Esophagus squamous epithelium (tissue), 5 donors: ENCODE measurements at regions not wholly inside any gene's neighbourhood (a gene's known extent, or its start where the extent isn't known, plus 50 kb on each side); places are given as distances from the start of the nearest gene placed in this dataset.

Experiments
- DNase-seq: peaks from one replicate; lab custom pipeline; 2025; lab: John Stamatoyannopoulos, UW
- H3K27ac ChIP-seq, 4 donors: fragments of 200-600 bp; sonication (generic); one replicate each; pipeline ENCODE4 v1.5.1; 2016 to 2019; ENCODE audit warnings: mild to moderate bottlenecking in 1 of 4
- H3K27me3 ChIP-seq, 4 donors: fragments of 200-600 bp; sonication (generic); 1 replicate in 3 of 4; 2 replicates in 1 of 4; pipeline versions ENCODE4 v1.5.1 to v1.6.0; 2017 to 2021; ENCODE audit warnings: antibody characterized with exemption in 1 of 4
- H3K36me3 ChIP-seq, 3 donors: fragments of 200-600 bp; sonication (generic); one replicate each; pipeline ENCODE4 v1.5.1; 2016 to 2019
- H3K4me1 ChIP-seq, 3 donors: fragments of 200-600 bp; sonication (generic); one replicate each; pipeline ENCODE4 v1.5.1; 2017 to 2019
- H3K4me3 ChIP-seq, 4 donors: fragments of 200-600 bp; sonication (generic); 1 replicate in 3 of 4; 2 replicates in 1 of 4; pipeline ENCODE4 v1.5.1; 2016 to 2019; ENCODE audit warnings: mild to moderate bottlenecking in 2 of 4, moderate library complexity in 1 of 4
- H3K9me3 ChIP-seq, 3 donors: fragments of 200-600 bp; sonication (generic); one replicate each; pipeline ENCODE4 v1.5.1; 2016 to 2019
- POLR2A ChIP-seq, 4 donors: fragments of 450-650 bp; IDR thresholded peaks; one replicate each; pipeline ENCODE4 v1.6.1; 2017; ENCODE audit warnings: antibody characterized with exemption in 4 of 4, mild to moderate bottlenecking in 4 of 4, moderate library complexity in 3 of 4
- WGBS, 2 donors: methylation state at CpG; one replicate each; pipeline ENCODE4 v1.1.5; 2018; 5-methylcytosine and 5-hydroxymethylcytosine counted together
- intact Hi-C: fragments of 100-400 bp; cut with DNase I; formaldehyde crosslinking; loops from one replicate; pipeline ENCODE4 v1.15.0; 2022
- TF ChIP-seq, protein P1 (sequence below), 6 experiments: fragments of 450-650 bp in 4 of 6; fragments of 200-600 bp in 2 of 6; sonication (generic) in 2 of 6; IDR thresholded peaks; one replicate each; pipeline ENCODE4 v1.5.1; 2016 to 2019; ENCODE audit warnings: antibody characterized with exemption in 6 of 6, mild to moderate bottlenecking in 4 of 6, moderate library complexity in 4 of 6
- donor health status: DM: yes; HTN: yes; CAD: no.

DNA sequence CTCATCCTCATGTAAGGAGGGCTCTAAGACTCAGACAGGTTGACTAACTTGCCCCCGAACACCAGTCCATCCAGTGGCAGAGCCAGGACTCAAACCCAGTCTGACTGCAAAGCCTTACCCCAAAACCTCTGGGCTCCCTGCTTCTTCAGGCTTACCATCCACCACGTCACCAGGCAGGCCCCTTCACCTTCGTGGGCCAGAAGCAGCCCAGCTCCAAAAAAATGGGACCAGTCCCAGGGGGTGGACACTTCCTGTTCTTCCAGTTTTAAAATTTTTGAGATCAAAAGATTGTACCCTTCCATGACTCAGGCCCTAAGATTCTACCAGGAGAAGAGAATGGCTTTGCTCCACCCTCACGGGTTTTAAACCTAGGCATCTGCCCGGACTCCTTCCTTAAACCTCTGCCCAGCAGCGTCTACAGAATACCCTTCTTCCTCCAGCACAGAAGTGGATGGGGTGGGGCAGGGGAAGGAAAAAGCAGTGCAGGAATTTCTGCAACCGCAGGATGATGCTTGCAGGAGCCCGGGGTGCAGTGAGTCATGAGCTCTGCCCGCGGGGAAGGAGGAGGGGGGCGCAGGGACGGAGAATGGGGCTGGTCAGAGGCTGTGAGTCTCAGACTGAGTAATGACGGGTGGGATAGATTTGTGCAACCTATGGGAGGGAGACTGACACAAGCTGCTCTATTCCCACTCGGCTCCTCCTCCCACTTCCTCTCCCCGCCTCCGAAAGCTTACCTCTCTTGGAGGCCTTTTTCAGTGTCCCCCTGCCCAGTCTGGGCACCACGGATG, 50.4 kb upstream of the STXBP1 start:
- DNase-seq, result no peak
- H3K36me3 ChIP-seq, result peaks cover 5 to 67% (median 29%) of the 10 kb centered on the region in 3 donors
- 11 to 21% methylated on average over 11 to 15 of the region's 17 CpGs for WGBS, 2 donors
- H3K9me3 ChIP-seq, result no peaks in the 10 kb centered on the region
- intact Hi-C loops, result no loop called here
- peak overlapping the region in 3 of 4 donors; percentile 21 to 99 (median 44) for H3K4me3 ChIP-seq
- TF ChIP-seq POLR2A (IDR thresholded peaks at IDR 0.05), result peak in 1 of 4 donors; percentile 39
- TF ChIP-seq, protein P1, sequence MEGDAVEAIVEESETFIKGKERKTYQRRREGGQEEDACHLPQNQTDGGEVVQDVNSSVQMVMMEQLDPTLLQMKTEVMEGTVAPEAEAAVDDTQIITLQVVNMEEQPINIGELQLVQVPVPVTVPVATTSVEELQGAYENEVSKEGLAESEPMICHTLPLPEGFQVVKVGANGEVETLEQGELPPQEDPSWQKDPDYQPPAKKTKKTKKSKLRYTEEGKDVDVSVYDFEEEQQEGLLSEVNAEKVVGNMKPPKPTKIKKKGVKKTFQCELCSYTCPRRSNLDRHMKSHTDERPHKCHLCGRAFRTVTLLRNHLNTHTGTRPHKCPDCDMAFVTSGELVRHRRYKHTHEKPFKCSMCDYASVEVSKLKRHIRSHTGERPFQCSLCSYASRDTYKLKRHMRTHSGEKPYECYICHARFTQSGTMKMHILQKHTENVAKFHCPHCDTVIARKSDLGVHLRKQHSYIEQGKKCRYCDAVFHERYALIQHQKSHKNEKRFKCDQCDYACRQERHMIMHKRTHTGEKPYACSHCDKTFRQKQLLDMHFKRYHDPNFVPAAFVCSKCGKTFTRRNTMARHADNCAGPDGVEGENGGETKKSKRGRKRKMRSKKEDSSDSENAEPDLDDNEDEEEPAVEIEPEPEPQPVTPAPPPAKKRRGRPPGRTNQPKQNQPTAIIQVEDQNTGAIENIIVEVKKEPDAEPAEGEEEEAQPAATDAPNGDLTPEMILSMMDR (IDR thresholded peaks at IDR 0.05), result no peak
- peak overlapping the region; percentile 99 to 100 (median 99) for H3K27ac ChIP-seq
- H3K27me3 ChIP-seq, result no peaks in the 10 kb centered on the region
- peaks cover 75 to 100% (median 97%) of the 10 kb centered on the region in 3 donors for H3K4me1 ChIP-seq
